ENCODE measurements at regions not wholly inside any gene's neighbourhood (a gene's known extent, or its start where the extent isn't known, plus 50 kb on each side); places are given as distances from the start of the nearest gene placed in this dataset.

- TF ChIP-seq CTCF (IDR thresholded peaks at IDR 0.05): no peak
- no peak for TF ChIP-seq EP300 (IDR thresholded peaks at IDR 0.05)
- TF ChIP-seq POLR2A (IDR thresholded peaks at IDR 0.05; ENCODE audit: low read depth): no peak
These were observed 557.2 kb upstream of the BOD1L1 start for GRCh38 chr4:14184767-14185166.

Measured in esophagus muscularis mucosa (tissue), 4 donors.